Lower leg skin (tissue), 4 donors: ENCODE measurements at regions not wholly inside any gene's neighbourhood (a gene's known extent, or its start where the extent isn't known, plus 50 kb on each side); places are given as distances from the start of the nearest gene placed in this dataset.
A peak's percentile ranks its signal among the peaks of the same experiment; 100 is the strongest.

Experiments used
- DNase-seq, 2 donors: peaks; one replicate each; pipeline ENCODE4 v3.0.0-alpha.2; 2019; ENCODE audit warnings: low spot score in 2 of 2
- H3K4me3 ChIP-seq: fragments of 200-600 bp; sonication (generic); 2 replicates; pipeline ENCODE4 v1.5.1; 2017; ENCODE audit warnings: mild to moderate bottlenecking, low read depth; ENCODE audit not compliant: poor library complexity, severe bottlenecking
- POLR2A ChIP-seq, 2 donors: fragments of 450-650 bp; IDR thresholded peaks; one replicate each; pipeline ENCODE4 v1.6.1; 2016 to 2017; ENCODE audit warnings: antibody characterized with exemption in 2 of 2, mild to moderate bottlenecking in 1 of 2, moderate library complexity in 1 of 2
- WGBS, 2 donors: methylation state at CpG; one replicate each; pipeline ENCODE4 v1.1.5; 2018; 5-methylcytosine and 5-hydroxymethylcytosine counted together
- intact Hi-C: fragments of 100-400 bp; cut with DNase I; formaldehyde crosslinking; loops from one replicate; pipeline ENCODE4 v1.15.0; 2023; ENCODE audit warnings: low total_unique reads
- TF ChIP-seq, protein P1 (sequence below), 3 donors: fragments of 450-650 bp; IDR thresholded peaks; one replicate each; pipeline ENCODE4 v1.5.1; 2016; ENCODE audit warnings: antibody characterized with exemption in 3 of 3, mild to moderate bottlenecking in 3 of 3, moderate library complexity in 2 of 3

DNA sequence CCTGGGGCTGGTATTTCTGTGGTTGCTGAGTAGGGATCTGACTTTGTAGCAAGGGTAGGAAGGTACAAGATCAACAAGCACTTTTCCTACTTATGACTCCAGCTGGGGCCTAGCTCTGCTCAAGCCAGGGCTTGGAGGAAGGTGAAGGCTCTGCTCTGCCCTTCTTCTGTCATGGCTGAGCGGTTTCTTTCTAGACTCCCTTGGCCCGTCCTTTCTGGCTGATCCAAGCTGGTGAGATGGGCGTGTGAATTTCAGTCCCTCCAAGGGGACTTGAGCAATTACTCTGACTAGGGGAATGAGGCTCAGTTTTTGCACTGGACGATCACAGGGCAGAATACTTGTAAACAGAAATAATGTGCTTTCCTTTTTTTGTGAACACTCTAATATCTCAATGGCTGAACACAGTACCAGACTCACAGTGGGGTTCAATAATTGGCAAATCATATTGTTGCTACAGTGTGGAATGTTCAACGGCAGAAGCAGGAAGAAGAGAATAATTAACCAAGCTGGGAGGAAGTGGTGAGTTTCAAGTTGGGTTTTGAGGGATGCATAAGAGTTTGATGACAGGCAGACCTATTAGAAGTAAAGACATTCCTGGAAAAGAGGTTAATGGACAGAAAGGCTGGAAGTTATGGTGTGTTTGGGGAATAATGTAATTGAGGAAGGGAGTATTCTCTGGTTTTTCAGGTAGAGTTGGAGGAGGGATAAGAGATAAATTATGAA is 507.6 kb downstream of the MIAT start:
- DNase-seq = peak in 1 of 2 donors; percentile 34
- intact Hi-C loops = no loop called here
- no peak for TF ChIP-seq POLR2A (IDR thresholded peaks at IDR 0.05)
- TF ChIP-seq, protein P1, sequence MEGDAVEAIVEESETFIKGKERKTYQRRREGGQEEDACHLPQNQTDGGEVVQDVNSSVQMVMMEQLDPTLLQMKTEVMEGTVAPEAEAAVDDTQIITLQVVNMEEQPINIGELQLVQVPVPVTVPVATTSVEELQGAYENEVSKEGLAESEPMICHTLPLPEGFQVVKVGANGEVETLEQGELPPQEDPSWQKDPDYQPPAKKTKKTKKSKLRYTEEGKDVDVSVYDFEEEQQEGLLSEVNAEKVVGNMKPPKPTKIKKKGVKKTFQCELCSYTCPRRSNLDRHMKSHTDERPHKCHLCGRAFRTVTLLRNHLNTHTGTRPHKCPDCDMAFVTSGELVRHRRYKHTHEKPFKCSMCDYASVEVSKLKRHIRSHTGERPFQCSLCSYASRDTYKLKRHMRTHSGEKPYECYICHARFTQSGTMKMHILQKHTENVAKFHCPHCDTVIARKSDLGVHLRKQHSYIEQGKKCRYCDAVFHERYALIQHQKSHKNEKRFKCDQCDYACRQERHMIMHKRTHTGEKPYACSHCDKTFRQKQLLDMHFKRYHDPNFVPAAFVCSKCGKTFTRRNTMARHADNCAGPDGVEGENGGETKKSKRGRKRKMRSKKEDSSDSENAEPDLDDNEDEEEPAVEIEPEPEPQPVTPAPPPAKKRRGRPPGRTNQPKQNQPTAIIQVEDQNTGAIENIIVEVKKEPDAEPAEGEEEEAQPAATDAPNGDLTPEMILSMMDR (IDR thresholded peaks at IDR 0.05) = no peak
- H3K4me3 ChIP-seq = no peak overlapping the region
- 86 to 89% methylated on average over 5 of the region's 5 CpGs for WGBS, 2 donors

DNA sequence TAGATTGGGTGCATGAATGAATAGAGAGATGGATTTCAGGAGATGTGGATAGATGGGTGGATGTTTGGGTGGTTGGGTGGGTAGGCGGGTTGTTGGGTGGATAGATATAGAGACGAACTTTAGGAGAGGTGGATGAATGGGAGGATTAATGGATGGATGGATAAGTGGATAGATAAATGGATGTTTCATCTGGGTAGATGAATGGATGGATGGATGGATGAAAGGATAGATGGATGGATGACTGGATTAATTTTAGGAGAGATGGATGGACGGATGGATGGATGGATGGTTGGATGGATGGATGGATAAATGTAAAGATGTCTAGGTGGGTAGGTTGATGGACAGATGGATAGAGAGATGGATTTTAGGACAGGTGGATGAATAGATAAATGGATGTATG is 511.3 kb downstream of the MIAT start:
- 72 to 88% methylated on average over 3 of the region's 3 CpGs for WGBS, 2 donors
- H3K4me3 ChIP-seq = no peak overlapping the region
- TF ChIP-seq, protein P1 (IDR thresholded peaks at IDR 0.05) = no peak
- TF ChIP-seq POLR2A (IDR thresholded peaks at IDR 0.05) = no peak
- DNase-seq = no peak
- intact Hi-C loops = no loop called here

DNA sequence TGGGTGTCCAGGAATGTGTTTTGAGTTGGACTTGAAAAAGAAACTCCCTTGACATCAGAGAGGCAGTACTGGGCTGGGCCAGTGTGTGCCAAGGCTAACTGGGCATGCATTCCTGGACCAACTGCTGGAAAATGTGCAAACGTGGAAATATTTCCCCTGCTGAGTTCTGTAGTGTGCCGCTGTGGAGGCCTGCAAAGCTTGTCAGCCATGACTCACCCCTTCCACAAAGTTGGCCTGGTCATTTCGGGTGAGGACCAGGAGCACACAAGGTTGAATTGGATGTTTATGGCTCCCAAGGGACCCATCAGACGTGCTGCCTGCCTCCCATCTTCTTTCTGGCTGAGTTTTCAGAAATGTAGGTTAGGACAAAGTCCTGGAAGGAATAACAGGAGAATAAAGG is 513.1 kb downstream of the MIAT start:
- WGBS, 2 donors = 37 to 41% methylated on average over 4 of the region's 4 CpGs
- H3K4me3 ChIP-seq = no peak overlapping the region
- no peak for DNase-seq
- TF ChIP-seq, protein P1 (IDR thresholded peaks at IDR 0.05) = no peak
- no peak for TF ChIP-seq POLR2A (IDR thresholded peaks at IDR 0.05)
- intact Hi-C loops = no loop called here

DNA sequence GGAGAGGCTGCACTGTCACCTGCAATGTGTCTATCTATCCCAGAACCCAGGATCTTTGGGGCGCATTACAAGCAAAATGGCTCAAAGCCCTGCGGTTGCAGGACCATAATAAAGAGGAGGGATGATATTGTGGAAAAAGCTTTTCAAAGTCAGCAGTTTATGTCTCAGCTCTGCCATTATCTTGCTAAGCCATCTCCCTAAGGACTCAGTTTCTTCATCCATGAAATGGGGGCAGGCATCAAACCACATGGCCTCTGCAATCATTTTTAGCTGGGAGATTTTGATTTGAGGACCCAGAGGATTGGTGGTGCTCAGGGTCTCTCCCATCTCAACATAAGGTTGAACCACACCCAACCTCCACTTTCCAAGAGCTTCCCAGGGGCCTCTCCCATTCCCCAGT is 513.8 kb downstream of the MIAT start:
- WGBS, 2 donors = 88 to 93% methylated on average over 2 of the region's 2 CpGs
- TF ChIP-seq, protein P1 (IDR thresholded peaks at IDR 0.05) = no peak
- intact Hi-C loops = no loop called here

DNA sequence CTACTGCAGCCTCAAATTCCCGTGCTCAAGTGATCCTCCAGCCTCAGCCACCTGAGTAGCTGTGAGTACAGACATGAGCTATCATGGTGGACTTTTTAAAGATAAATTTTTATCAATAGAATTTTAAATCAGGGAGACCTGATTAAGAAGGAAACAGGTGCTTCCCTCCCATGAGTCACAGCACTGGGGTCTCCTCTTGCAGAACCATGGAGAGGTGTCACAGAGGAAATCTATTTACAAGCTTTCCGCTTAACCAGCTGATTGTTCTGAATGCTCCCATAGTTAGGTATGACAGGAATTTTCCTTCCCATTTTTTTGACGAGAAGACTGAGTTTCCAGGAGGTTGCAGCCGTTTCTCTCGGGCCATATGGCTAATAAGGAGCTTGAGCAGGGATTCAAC is 516.1 kb downstream of the MIAT start:
- no peak for DNase-seq
- H3K4me3 ChIP-seq = no peak overlapping the region
- WGBS, 2 donors = 80 to 82% methylated on average over 5 of the region's 5 CpGs
- intact Hi-C loops = no loop called here
- no peak for TF ChIP-seq POLR2A (IDR thresholded peaks at IDR 0.05)
- TF ChIP-seq, protein P1 (IDR thresholded peaks at IDR 0.05) = no peak

More for the DNA sequence above, 513.8 kb downstream of the MIAT start:
- DNase-seq = peak in 1 of 2 donors; percentile 21
- no peak overlapping the region for H3K4me3 ChIP-seq
